AG04450 (cell line): ENCODE measurements at regions not wholly inside any gene's neighbourhood (a gene's known extent, or its start where the extent isn't known, plus 50 kb on each side); places are given as distances from the start of the nearest gene placed in this dataset.

Experiments used
- CTCF ChIA-PET: fragments of 300-600, 350-600 bp; formaldehyde crosslinking; extraction: SDS; loops from one replicate; lab custom pipeline; 2022; ENCODE audit warnings: antibody characterized with exemption, inconsistent platforms; lab: Charles Lee
- POLR2A ChIA-PET: fragments of 350-600 bp; formaldehyde crosslinking; extraction: SDS; loops from one replicate; lab custom pipeline; 2021; ENCODE audit warnings: antibody characterized with exemption, inconsistent platforms; lab: Yijun Ruan, JAX
- DNase-seq: peaks from one replicate; pipeline ENCODE4 v3.0.0-alpha.2; 2011; ENCODE audit warnings: low read depth, low spot score
- H3K27ac ChIP-seq: one replicate; pipeline ENCODE4 v1.5.1; 2012; ENCODE audit warnings: low read depth, low read length, control low read depth
- H3K27me3 ChIP-seq: one replicate; pipeline ENCODE4 v1.6.0; 2012; ENCODE audit warnings: low read length; ENCODE audit not compliant: control insufficient read depth, insufficient read depth
- H3K4me3 ChIP-seq: 2 replicates; pipeline ENCODE4 v1.5.1; 2011; ENCODE audit warnings: mild to moderate bottlenecking, low read depth, low read length, control low read depth
- H3K9me3 ChIP-seq: 2 replicates; pipeline ENCODE4 v1.5.1; 2012; ENCODE audit warnings: low read length; ENCODE audit not compliant: control insufficient read depth, insufficient read depth
- TF ChIP-seq, protein P1 (sequence below): IDR thresholded peaks from 2 replicates; pipeline ENCODE4 v1.5.1; 2011; ENCODE audit warnings: low read depth, low read length, control low read depth, inconsistent platforms

DNA sequence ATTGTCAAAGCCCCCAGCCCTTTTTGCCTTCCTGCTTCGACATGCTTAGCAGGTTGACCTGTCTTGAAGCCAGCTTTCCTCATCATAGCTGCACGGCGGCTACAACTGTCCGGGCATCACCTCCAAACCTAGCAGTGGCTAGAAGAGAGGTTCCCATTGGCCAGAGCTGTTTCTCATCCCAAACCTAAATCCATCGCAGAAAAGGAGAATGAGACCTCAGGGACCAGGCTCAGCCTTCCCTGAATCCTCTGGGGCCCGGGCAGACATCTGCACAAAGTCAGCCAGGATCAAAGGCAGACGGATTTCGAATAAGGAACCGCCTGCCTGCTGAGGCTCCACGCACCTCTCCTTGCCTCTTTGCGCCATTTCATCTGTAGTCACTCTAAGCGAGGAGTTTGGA lies 101.7 kb upstream of the SLC66A3 start:
- peaks cover 2% of the 10 kb centered on the region for H3K27me3 ChIP-seq
- no peaks in the 10 kb centered on the region for H3K9me3 ChIP-seq
- TF ChIP-seq, protein P1, sequence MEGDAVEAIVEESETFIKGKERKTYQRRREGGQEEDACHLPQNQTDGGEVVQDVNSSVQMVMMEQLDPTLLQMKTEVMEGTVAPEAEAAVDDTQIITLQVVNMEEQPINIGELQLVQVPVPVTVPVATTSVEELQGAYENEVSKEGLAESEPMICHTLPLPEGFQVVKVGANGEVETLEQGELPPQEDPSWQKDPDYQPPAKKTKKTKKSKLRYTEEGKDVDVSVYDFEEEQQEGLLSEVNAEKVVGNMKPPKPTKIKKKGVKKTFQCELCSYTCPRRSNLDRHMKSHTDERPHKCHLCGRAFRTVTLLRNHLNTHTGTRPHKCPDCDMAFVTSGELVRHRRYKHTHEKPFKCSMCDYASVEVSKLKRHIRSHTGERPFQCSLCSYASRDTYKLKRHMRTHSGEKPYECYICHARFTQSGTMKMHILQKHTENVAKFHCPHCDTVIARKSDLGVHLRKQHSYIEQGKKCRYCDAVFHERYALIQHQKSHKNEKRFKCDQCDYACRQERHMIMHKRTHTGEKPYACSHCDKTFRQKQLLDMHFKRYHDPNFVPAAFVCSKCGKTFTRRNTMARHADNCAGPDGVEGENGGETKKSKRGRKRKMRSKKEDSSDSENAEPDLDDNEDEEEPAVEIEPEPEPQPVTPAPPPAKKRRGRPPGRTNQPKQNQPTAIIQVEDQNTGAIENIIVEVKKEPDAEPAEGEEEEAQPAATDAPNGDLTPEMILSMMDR, result no peak
- no peak overlapping the region for H3K27ac ChIP-seq
- ChIA-PET CTCF (no interaction called here), POLR2A (no interaction called here)
- H3K4me3 ChIP-seq, result no peak overlapping the region
- DNase-seq, result no peak

DNA sequence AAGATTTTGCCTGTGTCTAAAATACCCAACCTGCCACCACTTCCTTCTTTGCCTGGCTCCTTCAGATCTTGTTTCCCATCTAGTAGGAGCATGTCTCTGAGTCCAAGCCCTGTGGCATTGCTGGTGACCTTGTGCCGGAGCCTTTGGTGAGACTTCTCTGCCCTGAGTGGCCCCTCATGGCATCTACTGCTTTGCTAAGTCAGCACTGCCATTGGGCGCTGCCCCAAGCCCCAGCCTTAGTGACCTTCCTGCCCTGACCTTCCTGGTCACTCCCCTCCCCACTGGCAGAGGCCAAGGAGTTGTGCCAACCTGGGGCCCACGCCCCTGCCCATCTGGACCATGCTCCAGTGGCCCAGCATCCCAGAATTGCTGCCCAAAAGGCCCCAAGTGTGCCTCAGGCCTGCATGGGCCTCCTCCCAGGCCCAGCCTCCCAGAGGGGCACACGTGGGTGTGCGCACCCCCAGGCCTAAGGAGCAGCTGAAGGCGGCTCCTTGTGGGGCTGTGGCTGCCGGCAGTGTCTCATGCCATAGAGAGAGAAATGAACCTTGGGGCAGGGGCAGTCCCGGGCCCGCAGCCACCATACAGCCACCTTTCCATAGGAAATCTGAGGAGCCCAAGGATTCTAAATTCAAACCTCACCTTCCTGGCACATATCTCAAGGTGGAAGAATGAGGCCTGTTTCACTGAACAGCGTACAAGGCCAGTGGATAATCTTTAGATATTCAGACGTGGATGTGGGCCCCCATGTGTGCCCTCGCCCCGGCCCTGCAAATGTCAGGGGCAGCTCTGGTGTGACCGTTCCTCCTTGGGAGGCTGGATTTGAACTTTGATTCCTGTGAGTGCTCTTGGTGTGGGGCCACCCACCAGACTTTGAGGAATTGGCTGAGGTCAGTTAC lies 100.2 kb upstream of the SLC66A3 start:
- Histone ChIP-seq H3K27me3 (peaks cover 2% of the 10 kb centered on the region), H3K27ac (no peak overlapping the region), H3K4me3 (no peak overlapping the region), H3K9me3 (no peaks in the 10 kb centered on the region)
- ChIA-PET POLR2A (no interaction called here), CTCF (no interaction called here)
- DNase-seq, result no peak
- TF ChIP-seq, protein P1, result no peak

DNA sequence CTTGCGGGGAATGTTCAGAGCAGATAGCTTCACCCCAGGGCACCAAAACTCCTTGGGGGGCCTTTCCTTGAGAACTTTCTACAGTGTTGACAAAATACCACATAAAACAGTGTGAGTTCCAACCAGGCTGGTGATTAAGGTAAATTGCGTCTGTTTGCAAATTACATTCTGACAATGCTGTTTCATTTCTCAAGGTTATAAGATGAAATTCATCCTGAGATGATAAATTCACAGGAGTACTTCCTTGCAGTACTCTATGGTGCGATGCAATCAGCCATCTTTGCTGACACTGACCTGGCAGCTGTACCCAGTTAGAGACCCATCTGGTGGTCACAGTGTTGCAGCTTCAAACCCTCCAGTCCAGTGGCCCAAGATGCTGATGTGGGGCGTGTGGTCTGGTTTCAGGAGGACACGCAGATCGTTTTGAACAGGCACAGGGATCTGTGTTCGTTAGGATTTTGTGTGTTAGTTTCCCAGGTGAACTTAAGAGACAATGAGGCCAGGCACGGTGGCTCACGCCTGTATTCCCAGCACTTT lies 99.5 kb upstream of the SLC66A3 start:
- H3K4me3 ChIP-seq, result no peak overlapping the region
- DNase-seq, result no peak
- POLR2A ChIA-PET, result no interaction called here
- no peaks in the 10 kb centered on the region for H3K9me3 ChIP-seq
- H3K27ac ChIP-seq, result no peak overlapping the region
- CTCF ChIA-PET, result no interaction called here
- TF ChIP-seq, protein P1, result no peak
- H3K27me3 ChIP-seq, result peaks cover 2% of the 10 kb centered on the region

DNA sequence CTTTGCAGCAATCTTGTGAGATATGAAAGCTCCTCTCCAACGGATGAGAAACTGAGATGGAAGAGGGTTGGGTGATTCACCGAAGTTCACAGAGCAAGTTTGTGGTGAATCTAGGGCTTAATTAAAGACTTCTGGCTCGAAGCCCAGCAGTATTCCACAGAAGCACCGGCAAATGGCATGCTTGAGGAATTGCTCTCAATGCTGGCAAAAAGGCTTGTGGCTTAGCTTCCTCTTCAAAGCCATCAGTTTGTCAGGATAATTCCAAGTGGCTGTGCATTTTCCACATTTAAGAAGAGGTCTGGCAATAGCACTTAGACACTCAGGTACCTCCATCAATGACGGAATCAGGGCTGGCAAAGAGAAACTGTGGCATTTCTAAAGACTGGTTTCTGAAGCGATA lies 98.7 kb upstream of the SLC66A3 start:
- DNase-seq, result peak; percentile 79
- TF ChIP-seq, protein P1, result no peak
- Histone ChIP-seq H3K27me3 (no peaks in the 10 kb centered on the region), H3K27ac (no peak overlapping the region), H3K4me3 (no peak overlapping the region), H3K9me3 (no peaks in the 10 kb centered on the region)
- POLR2A ChIA-PET, result interaction anchor here (0.7 kb wide), 1 partner anchor 31 kb away, joined by 3 read pairs; no protein-coding TSS in a partner anchor
- CTCF ChIA-PET, result no interaction called here

DNA sequence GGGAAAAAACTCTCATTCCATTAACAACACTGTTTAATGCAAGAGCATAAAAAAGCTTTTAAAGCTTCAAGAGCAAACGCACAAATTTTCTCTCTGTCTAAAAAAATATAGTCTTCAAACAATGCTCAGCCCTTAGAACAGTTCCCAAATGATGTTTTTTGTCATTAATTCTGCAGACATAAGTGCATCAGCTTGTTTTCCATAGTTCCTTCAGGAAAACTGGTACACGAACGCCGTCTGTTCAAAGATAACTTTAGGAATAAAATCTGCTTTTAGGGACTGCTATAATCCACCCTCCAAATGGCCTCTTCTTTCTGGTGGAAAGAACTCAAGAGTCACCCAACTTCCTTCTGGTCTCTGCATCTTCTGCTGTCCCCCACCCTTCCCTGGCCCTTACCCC lies 98.2 kb upstream of the SLC66A3 start:
- ChIA-PET POLR2A (interaction anchor here (0.7 kb wide), 1 partner anchor 31 kb away, joined by 3 read pairs; no protein-coding TSS in a partner anchor), CTCF (interaction anchor here (0.7 kb wide), 1 partner anchor 225 kb away, joined by 4 read pairs; no protein-coding TSS in a partner anchor)
- no peak overlapping the region for H3K27ac ChIP-seq
- H3K27me3 ChIP-seq, result no peaks in the 10 kb centered on the region
- H3K4me3 ChIP-seq, result no peak overlapping the region
- TF ChIP-seq, protein P1, result no peak
- no peaks in the 10 kb centered on the region for H3K9me3 ChIP-seq
- DNase-seq, result no peak
